SK-N-SH (cell line): ENCODE measurements at regions not wholly inside any gene's neighbourhood (a gene's known extent, or its start where the extent isn't known, plus 50 kb on each side); places are given as distances from the start of the nearest gene placed in this dataset.
"Not testable (repeated sequence)": the region's sequence is repeated elsewhere in the genome, so short reads cannot be mapped to it uniquely, and the experiment has no call there.

Experiments used
- FOSL2 ChIP-seq: IDR thresholded peaks from 2 replicates; pipeline ENCODE4 v1.4.0; 2012; ENCODE audit warnings: low read depth, mild to moderate bottlenecking, moderate library complexity, borderline replicate concordance
- MXI1 ChIP-seq: IDR thresholded peaks from 2 replicates; pipeline ENCODE4 v1.6.1; 2012; ENCODE audit warnings: mild to moderate bottlenecking, low read depth, low read length, improper control_type of control experiment
- POLR2AphosphoS5 ChIP-seq: IDR thresholded peaks from 2 replicates; pipeline ENCODE4 v1.6.1; 2012; ENCODE audit warnings: low read depth, low read length
- SMC3 ChIP-seq: IDR thresholded peaks from 2 replicates; pipeline ENCODE4 v1.6.1; 2012; ENCODE audit warnings: low read depth, low read length, improper control_type of control experiment
- TEAD4 ChIP-seq: IDR thresholded peaks from 2 replicates; pipeline ENCODE4 v1.4.0; 2012; ENCODE audit warnings: mild to moderate bottlenecking, borderline replicate concordance; ENCODE audit not compliant: insufficient read depth
- TF ChIP-seq, protein P1 (sequence below): IDR thresholded peaks from 2 replicates; pipeline ENCODE4 v1.6.1; 2012; ENCODE audit warnings: mild to moderate bottlenecking, low read depth, low read length, moderate library complexity
- TF ChIP-seq, protein P2 (sequence below): IDR thresholded peaks from 2 replicates; pipeline ENCODE4 v1.4.0; 2012; ENCODE audit warnings: low read depth, borderline replicate concordance
- TF ChIP-seq, protein P3 (sequence below): fragments of 200-600 bp; sonication (generic); IDR thresholded peaks from 2 replicates; pipeline ENCODE4 v1.6.1; 2017; ENCODE audit warnings: antibody characterized with exemption, mild to moderate bottlenecking, moderate library complexity

DNA sequence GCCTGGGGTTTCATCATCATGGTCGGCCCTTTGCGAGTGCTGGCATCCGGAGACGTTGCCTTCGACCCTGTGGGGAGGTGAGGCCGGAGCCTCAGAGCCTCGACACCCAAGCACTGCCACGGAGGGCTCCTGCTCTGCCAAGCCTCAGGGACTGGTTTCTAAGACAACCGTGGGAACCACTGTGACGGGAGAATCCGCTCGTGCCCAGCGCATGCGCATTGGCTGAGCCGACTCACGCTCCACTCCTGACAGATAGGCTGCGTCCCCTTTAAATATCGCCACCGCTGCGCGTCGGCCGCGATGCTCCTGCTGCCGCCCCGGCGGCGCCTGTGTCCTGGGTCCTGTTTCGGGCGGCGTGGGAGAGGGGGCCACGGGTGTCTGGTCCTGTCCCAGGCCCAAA, 690.6 kb upstream of the TPTE start:
- not testable (repeated sequence) for TF ChIP-seq TEAD4, FOSL2, SMC3, MXI1, POLR2AphosphoS5
- TF ChIP-seq, protein P1, sequence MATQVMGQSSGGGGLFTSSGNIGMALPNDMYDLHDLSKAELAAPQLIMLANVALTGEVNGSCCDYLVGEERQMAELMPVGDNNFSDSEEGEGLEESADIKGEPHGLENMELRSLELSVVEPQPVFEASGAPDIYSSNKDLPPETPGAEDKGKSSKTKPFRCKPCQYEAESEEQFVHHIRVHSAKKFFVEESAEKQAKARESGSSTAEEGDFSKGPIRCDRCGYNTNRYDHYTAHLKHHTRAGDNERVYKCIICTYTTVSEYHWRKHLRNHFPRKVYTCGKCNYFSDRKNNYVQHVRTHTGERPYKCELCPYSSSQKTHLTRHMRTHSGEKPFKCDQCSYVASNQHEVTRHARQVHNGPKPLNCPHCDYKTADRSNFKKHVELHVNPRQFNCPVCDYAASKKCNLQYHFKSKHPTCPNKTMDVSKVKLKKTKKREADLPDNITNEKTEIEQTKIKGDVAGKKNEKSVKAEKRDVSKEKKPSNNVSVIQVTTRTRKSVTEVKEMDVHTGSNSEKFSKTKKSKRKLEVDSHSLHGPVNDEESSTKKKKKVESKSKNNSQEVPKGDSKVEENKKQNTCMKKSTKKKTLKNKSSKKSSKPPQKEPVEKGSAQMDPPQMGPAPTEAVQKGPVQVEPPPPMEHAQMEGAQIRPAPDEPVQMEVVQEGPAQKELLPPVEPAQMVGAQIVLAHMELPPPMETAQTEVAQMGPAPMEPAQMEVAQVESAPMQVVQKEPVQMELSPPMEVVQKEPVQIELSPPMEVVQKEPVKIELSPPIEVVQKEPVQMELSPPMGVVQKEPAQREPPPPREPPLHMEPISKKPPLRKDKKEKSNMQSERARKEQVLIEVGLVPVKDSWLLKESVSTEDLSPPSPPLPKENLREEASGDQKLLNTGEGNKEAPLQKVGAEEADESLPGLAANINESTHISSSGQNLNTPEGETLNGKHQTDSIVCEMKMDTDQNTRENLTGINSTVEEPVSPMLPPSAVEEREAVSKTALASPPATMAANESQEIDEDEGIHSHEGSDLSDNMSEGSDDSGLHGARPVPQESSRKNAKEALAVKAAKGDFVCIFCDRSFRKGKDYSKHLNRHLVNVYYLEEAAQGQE: not testable (repeated sequence)
- TF ChIP-seq, protein P2, sequence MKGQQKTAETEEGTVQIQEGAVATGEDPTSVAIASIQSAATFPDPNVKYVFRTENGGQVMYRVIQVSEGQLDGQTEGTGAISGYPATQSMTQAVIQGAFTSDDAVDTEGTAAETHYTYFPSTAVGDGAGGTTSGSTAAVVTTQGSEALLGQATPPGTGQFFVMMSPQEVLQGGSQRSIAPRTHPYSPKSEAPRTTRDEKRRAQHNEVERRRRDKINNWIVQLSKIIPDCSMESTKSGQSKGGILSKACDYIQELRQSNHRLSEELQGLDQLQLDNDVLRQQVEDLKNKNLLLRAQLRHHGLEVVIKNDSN: not testable (repeated sequence)
- TF ChIP-seq, protein P3, sequence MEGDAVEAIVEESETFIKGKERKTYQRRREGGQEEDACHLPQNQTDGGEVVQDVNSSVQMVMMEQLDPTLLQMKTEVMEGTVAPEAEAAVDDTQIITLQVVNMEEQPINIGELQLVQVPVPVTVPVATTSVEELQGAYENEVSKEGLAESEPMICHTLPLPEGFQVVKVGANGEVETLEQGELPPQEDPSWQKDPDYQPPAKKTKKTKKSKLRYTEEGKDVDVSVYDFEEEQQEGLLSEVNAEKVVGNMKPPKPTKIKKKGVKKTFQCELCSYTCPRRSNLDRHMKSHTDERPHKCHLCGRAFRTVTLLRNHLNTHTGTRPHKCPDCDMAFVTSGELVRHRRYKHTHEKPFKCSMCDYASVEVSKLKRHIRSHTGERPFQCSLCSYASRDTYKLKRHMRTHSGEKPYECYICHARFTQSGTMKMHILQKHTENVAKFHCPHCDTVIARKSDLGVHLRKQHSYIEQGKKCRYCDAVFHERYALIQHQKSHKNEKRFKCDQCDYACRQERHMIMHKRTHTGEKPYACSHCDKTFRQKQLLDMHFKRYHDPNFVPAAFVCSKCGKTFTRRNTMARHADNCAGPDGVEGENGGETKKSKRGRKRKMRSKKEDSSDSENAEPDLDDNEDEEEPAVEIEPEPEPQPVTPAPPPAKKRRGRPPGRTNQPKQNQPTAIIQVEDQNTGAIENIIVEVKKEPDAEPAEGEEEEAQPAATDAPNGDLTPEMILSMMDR: not testable (repeated sequence)
